ENCODE measurements at regions not wholly inside any gene's neighbourhood (a gene's known extent, or its start where the extent isn't known, plus 50 kb on each side); places are given as distances from the start of the nearest gene placed in this dataset.

GRCh38 chr19:31668921-31669320 lies 319.7 kb upstream of the TSHZ3 start:
- DNase-seq: no peak

- no peak for DNase-seq
Measured at GRCh38 chr19:31670931-31671330, 321.7 kb upstream of the TSHZ3 start.

GRCh38 chr19:31671411-31672035 lies 322.3 kb upstream of the TSHZ3 start:
- no peak for DNase-seq

GRCh38 chr19:31674503-31675192 lies 325.4 kb upstream of the TSHZ3 start:
- no peak for DNase-seq

GRCh38 chr19:31675193-31675913 lies 326.1 kb upstream of the TSHZ3 start:
- DNase-seq: no peak

GRCh38 chr19:31676271-31677004 lies 327.2 kb upstream of the TSHZ3 start:
- no peak for DNase-seq

GRCh38 chr19:31678421-31678820 lies 329.2 kb upstream of the TSHZ3 start:
- no peak for DNase-seq

- DNase-seq: no peak
Measured at GRCh38 chr19:31681121-31681520, 331.9 kb upstream of the TSHZ3 start.

- DNase-seq: no peak
Measured at GRCh38 chr19:31693131-31693932, 344.1 kb upstream of the TSHZ3 start.

- no peak for DNase-seq
Measured at GRCh38 chr19:31693933-31694269, 344.7 kb upstream of the TSHZ3 start.

GRCh38 chr19:31694761-31695160 lies 345.5 kb upstream of the TSHZ3 start:
- DNase-seq: no peak

GRCh38 chr19:31699421-31699820 lies 350.2 kb upstream of the TSHZ3 start:
- no peak for DNase-seq

- no peak for DNase-seq
Measured at GRCh38 chr19:31701146-31701545, 351.9 kb upstream of the TSHZ3 start.

- DNase-seq: no peak
Measured at GRCh38 chr19:31705656-31706055, 356.4 kb upstream of the TSHZ3 start.

- no peak for DNase-seq
Measured at GRCh38 chr19:31706131-31706530, 356.9 kb upstream of the TSHZ3 start.

GRCh38 chr19:31706691-31707620 lies 357.7 kb upstream of the TSHZ3 start:
- no peak for DNase-seq

GRCh38 chr19:31708520-31708919 lies 359.3 kb upstream of the TSHZ3 start:
- no peak for DNase-seq

- no peak for DNase-seq
Measured at GRCh38 chr19:31709476-31709875, 360.2 kb upstream of the TSHZ3 start.

GRCh38 chr19:31715249-31715945 lies 366.2 kb upstream of the TSHZ3 start:
- DNase-seq: peak; percentile 19

- DNase-seq: no peak
Measured at GRCh38 chr19:31716826-31717225, 367.6 kb upstream of the TSHZ3 start.
